Vagina (tissue), 2 donors: ENCODE measurements at regions not wholly inside any gene's neighbourhood (a gene's known extent, or its start where the extent isn't known, plus 50 kb on each side); places are given as distances from the start of the nearest gene placed in this dataset.

ENCODE experiments used
- POLR2A ChIP-seq, 2 donors: fragments of 450-650 bp; IDR thresholded peaks; one replicate each; pipeline ENCODE4 v1.6.1; 2017; ENCODE audit warnings: antibody characterized with exemption in 2 of 2, mild to moderate bottlenecking in 2 of 2, moderate library complexity in 2 of 2
- POLR2AphosphoS5 ChIP-seq, 2 donors: sonication (generic); formaldehyde crosslinking; IDR thresholded peaks; one replicate each; pipeline ENCODE4 v1.9.0; 2017; ENCODE audit warnings: antibody characterized with exemption in 2 of 2, mild to moderate bottlenecking in 2 of 2, low read depth in 1 of 2; ENCODE audit not compliant: insufficient read depth in 1 of 2
- TF ChIP-seq, protein P1 (sequence below), 3 experiments: fragments of 450-650 bp in 2 of 3; fragments of 200-600 bp in 1 of 3; sonication (generic) in 1 of 3; IDR thresholded peaks; one replicate each; pipeline ENCODE4 v1.5.1; 2017 to 2019; ENCODE audit warnings: antibody characterized with exemption in 3 of 3, mild to moderate bottlenecking in 2 of 3, moderate library complexity in 2 of 3

DNA sequence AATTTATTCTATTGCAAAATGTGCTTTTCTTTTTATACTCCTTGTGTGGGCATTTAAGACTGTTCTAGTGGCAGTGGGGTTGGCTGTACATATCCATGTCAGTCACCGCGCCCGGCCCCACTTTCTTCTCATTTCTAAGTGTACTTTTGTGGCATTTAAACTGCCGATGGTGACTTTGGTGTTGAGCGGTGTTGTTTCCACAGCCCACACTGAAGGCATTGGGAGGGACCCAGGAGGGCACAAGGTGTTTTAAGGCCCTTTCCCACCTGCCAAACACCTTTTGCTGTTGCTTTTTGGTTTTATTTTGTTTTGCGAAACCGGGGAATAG lies 369.7 kb downstream of the MTX2 start:
- no peak for TF ChIP-seq POLR2A (IDR thresholded peaks at IDR 0.05)
- TF ChIP-seq, protein P1, sequence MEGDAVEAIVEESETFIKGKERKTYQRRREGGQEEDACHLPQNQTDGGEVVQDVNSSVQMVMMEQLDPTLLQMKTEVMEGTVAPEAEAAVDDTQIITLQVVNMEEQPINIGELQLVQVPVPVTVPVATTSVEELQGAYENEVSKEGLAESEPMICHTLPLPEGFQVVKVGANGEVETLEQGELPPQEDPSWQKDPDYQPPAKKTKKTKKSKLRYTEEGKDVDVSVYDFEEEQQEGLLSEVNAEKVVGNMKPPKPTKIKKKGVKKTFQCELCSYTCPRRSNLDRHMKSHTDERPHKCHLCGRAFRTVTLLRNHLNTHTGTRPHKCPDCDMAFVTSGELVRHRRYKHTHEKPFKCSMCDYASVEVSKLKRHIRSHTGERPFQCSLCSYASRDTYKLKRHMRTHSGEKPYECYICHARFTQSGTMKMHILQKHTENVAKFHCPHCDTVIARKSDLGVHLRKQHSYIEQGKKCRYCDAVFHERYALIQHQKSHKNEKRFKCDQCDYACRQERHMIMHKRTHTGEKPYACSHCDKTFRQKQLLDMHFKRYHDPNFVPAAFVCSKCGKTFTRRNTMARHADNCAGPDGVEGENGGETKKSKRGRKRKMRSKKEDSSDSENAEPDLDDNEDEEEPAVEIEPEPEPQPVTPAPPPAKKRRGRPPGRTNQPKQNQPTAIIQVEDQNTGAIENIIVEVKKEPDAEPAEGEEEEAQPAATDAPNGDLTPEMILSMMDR (IDR thresholded peaks at IDR 0.05), result no peak
- no peak for TF ChIP-seq POLR2AphosphoS5 (IDR thresholded peaks at IDR 0.05; ENCODE audit: insufficient read depth in 1 of 2, low read depth in 1 of 2)
